A673 (cell line): ENCODE measurements at regions not wholly inside any gene's neighbourhood (a gene's known extent, or its start where the extent isn't known, plus 50 kb on each side); places are given as distances from the start of the nearest gene placed in this dataset.

Experiments
- BruUV-seq: library from RNA; stranded (reverse); fragments of 400-500 nt; replicated peaks from 2 replicates; lab custom pipeline; 2021; lab: Mats Ljungman, UMichigan
- CTCF ChIA-PET: fragments of 300-600 bp; sonication (Branson Sonifier 250); formaldehyde crosslinking; loops from one replicate; lab custom pipeline; 2022; ENCODE audit warnings: antibody characterized with exemption; lab: Charles Lee
- POLR2A ChIA-PET: fragments of 300-600 bp; sonication (Branson Sonifier 250); formaldehyde crosslinking; loops from one replicate; lab custom pipeline; 2022; ENCODE audit warnings: antibody characterized with exemption; ENCODE audit not compliant: low non-redundant PET; lab: Charles Lee
- DNase-seq: peaks from one replicate; pipeline ENCODE4 v3.0.0-alpha.2; 2015; ENCODE audit warnings: low spot score
- H3K27ac ChIP-seq: fragments of 200-600 bp; sonication (generic); 2 replicates; pipeline ENCODE4 v1.5.1; 2016; ENCODE audit warnings: mixed run types, low read depth, mild to moderate bottlenecking, mixed read lengths, antibody characterized with exemption, low read length; ENCODE audit not compliant: poor library complexity, severe bottlenecking
- H3K27me3 ChIP-seq: fragments of 200-600 bp; sonication (generic); replicated peaks from 2 replicates; pipeline ENCODE4 v1.6.1; 2017; ENCODE audit warnings: mixed run types, low read depth, mild to moderate bottlenecking, mixed read lengths, antibody characterized with exemption, low read length; ENCODE audit not compliant: insufficient read depth, poor library complexity
- H3K36me3 ChIP-seq: fragments of 200-600 bp; sonication (generic); 2 replicates; pipeline ENCODE4 v1.6.1; 2016; ENCODE audit warnings: mixed run types, mild to moderate bottlenecking, mixed read lengths, antibody characterized with exemption, low read length; ENCODE audit not compliant: insufficient read depth, poor library complexity, severe bottlenecking
- H3K4me1 ChIP-seq: fragments of 200-600 bp; sonication (generic); 2 replicates; pipeline ENCODE4 v1.6.1; 2017; ENCODE audit warnings: mixed run types, mild to moderate bottlenecking, mixed read lengths, antibody characterized with exemption, low read length; ENCODE audit not compliant: insufficient read depth, poor library complexity, severe bottlenecking
- H3K4me3 ChIP-seq: fragments of 200-600 bp; sonication (generic); 2 replicates; pipeline ENCODE4 v1.5.1; 2016; ENCODE audit warnings: low read depth, mixed run types, mild to moderate bottlenecking, mixed read lengths, low read length; ENCODE audit not compliant: poor library complexity, severe bottlenecking
- H3K9me3 ChIP-seq: fragments of 200-600 bp; sonication (generic); 2 replicates; pipeline ENCODE4 v1.6.1; 2016; ENCODE audit warnings: mixed run types, low read depth, mild to moderate bottlenecking, mixed read lengths, antibody characterized with exemption, low read length; ENCODE audit not compliant: poor library complexity, severe bottlenecking
- CTCF ChIP-seq: fragments of 300-800, 200-600 bp; sonication (generic); conservative IDR thresholded peaks from 2 replicates; pipeline ENCODE4 v1.5.1; 2017; ENCODE audit warnings: low read depth, mild to moderate bottlenecking, antibody characterized with exemption, low read length, moderate library complexity, mixed read lengths
- EZH2 ChIP-seq: fragments of 200-600 bp; sonication (generic); IDR thresholded peaks from 2 replicates; pipeline ENCODE4 v1.6.1; 2017; ENCODE audit warnings: borderline replicate concordance, low read depth, mild to moderate bottlenecking, mixed read lengths, antibody characterized with exemption, low read length; ENCODE audit not compliant: poor library complexity, severe bottlenecking
- intact Hi-C: fragments of 100-400 bp; cut with micrococcal nuclease; formaldehyde crosslinking; loops from one replicate; pipeline ENCODE4 v1.10.0; 2022; ENCODE audit not compliant: unreplicated experiment

- TF ChIP-seq EZH2 (no peak), CTCF (no peak)
- ChIA-PET POLR2A (no interaction called here), CTCF (no interaction called here)
- BruUV-seq = no TSS peak
- peaks cover 10% of the 10 kb centered on the region for H3K4me1 ChIP-seq
- peaks cover 24% of the 10 kb centered on the region for H3K9me3 ChIP-seq
- H3K27me3 ChIP-seq = no peaks in the 10 kb centered on the region
- intact Hi-C loops = no loop called here
- H3K4me3 ChIP-seq = no peak overlapping the region
- H3K27ac ChIP-seq = no peak overlapping the region
- no peaks in the 10 kb centered on the region for H3K36me3 ChIP-seq
- DNase-seq = no peak
These were observed 263.0 kb downstream of the DUSP6 start for GRCh38 chr12:89089264-89089663.

GRCh38 chr12:89087876-89088275 lies 264.4 kb downstream of the DUSP6 start:
- no peaks in the 10 kb centered on the region for H3K36me3 ChIP-seq
- peaks cover 23% of the 10 kb centered on the region for H3K9me3 ChIP-seq
- no peak overlapping the region for H3K4me3 ChIP-seq
- DNase-seq = no peak
- no TSS peak for BruUV-seq
- TF ChIP-seq EZH2 (no peak), CTCF (no peak)
- no peaks in the 10 kb centered on the region for H3K27me3 ChIP-seq
- POLR2A ChIA-PET = no interaction called here
- intact Hi-C loops = no loop called here
- CTCF ChIA-PET = no interaction called here
- peaks cover 21% of the 10 kb centered on the region for H3K4me1 ChIP-seq
- H3K27ac ChIP-seq = no peak overlapping the region

GRCh38 chr12:89087149-89087825 lies 265.0 kb downstream of the DUSP6 start:
- CTCF ChIA-PET = no interaction called here
- DNase-seq = no peak
- intact Hi-C loops = no loop called here

More at GRCh38 chr12:89087149-89087825, 265.0 kb downstream of the DUSP6 start:
- Histone ChIP-seq H3K4me3 (no peak overlapping the region), H3K9me3 (peaks cover 17% of the 10 kb centered on the region), H3K27me3 (no peaks in the 10 kb centered on the region), H3K27ac (no peak overlapping the region), H3K4me1 (peaks cover 26% of the 10 kb centered on the region), H3K36me3 (no peaks in the 10 kb centered on the region)
- TF ChIP-seq EZH2 = no peak
- no peak for TF ChIP-seq CTCF
- POLR2A ChIA-PET = no interaction called here
- no TSS peak for BruUV-seq
